HepG2 (cell line): ENCODE measurements at regions not wholly inside any gene's neighbourhood (a gene's known extent, or its start where the extent isn't known, plus 50 kb on each side); places are given as distances from the start of the nearest gene placed in this dataset.

ENCODE experiments used
- ATAC-seq: fragments of 200-7000 bp; cut with Tn5 transposase; 3 replicates; pipeline ENCODE4 v1.9.1; 2020; ENCODE audit warnings: mild to moderate bottlenecking, moderate library complexity
- BruUV-seq: library from RNA; stranded (reverse); fragments of 400-500 nt; replicated peaks from 2 replicates; lab custom pipeline; 2021; lab: Mats Ljungman, UMichigan
- CTCF ChIA-PET: fragments of 300-600 bp; formaldehyde crosslinking; extraction: SDS; loops from one replicate; lab custom pipeline; 2021; ENCODE audit warnings: low total read pairs, inconsistent platforms, low intra/inter-chr PET ratio; lab: Yijun Ruan, JAX
- POLR2A ChIA-PET: fragments of 350-600 bp; sonication (Branson Sonifier 250); formaldehyde crosslinking; loops from one replicate; lab custom pipeline; 2020; ENCODE audit warnings: antibody characterized with exemption, inconsistent platforms; lab: Yijun Ruan, JAX
- DNase-seq: peaks from one replicate; pipeline ENCODE4 v3.0.0-alpha.2; 2015; ENCODE audit warnings: low spot score
- FAIRE-seq: peaks from 3 replicates; lab custom pipeline; 2011; peaks lifted over from hg19 to GRCh38; lab: Jason Lieb, UNC
- H2AFZ ChIP-seq: one replicate; pipeline ENCODE4 v1.6.1; 2011; ENCODE audit warnings: low read length, inconsistent platforms
- H3K27ac ChIP-seq: fragments of 300-600 bp; 3 replicates; pipeline ENCODE4 v1.8.0; 2011; ENCODE audit warnings: mixed run types, mild to moderate bottlenecking, mixed read lengths, low read length, inconsistent platforms; ENCODE audit not compliant: insufficient read depth; ENCODE audit errors: extremely low read length
- H3K27me3 ChIP-seq, 2 experiments: fragments of 200-600 bp in 1 of 2; 2 replicates in 1 of 2; 3 replicates in 1 of 2; pipeline versions ENCODE4 v1.6.0 to v1.8.0; 2011; ENCODE audit warnings: low read length in 2 of 2, mild to moderate bottlenecking in 2 of 2, moderate library complexity in 2 of 2, inconsistent platforms in 1 of 2; ENCODE audit not compliant: insufficient read depth in 2 of 2, control insufficient read depth in 1 of 2
- H3K36me3 ChIP-seq, 2 experiments: fragments of 200-600 bp in 1 of 2; replicated peaks in 1 of 2; 2 replicates in 1 of 2; 3 replicates in 1 of 2; pipeline versions ENCODE4 v1.5.1 to v1.8.0; 2011; ENCODE audit warnings: low read length in 2 of 2, inconsistent platforms in 1 of 2; ENCODE audit not compliant: insufficient read depth in 2 of 2, control insufficient read depth in 1 of 2
- H3K4me1 ChIP-seq: 2 replicates; pipeline ENCODE4 v1.5.1; 2012; ENCODE audit warnings: low read length, inconsistent platforms; ENCODE audit not compliant: insufficient read depth
- H3K4me2 ChIP-seq: 2 replicates; pipeline ENCODE4 v1.6.0; 2011; ENCODE audit warnings: low read depth, low read length, inconsistent platforms
- H3K4me3 ChIP-seq, 3 experiments: fragments of 200-600 bp in 1 of 3; sonication (generic), shearing (Covaris generic) in 1 of 3; replicated peaks in 1 of 3; 2 replicates each; pipeline ENCODE4 v1.5.1; 2011 to 2016; ENCODE audit warnings: low read length in 3 of 3, inconsistent platforms in 2 of 3, low read depth in 2 of 3, mild to moderate bottlenecking in 2 of 3, control low read depth in 1 of 3, mixed read lengths in 1 of 3; ENCODE audit not compliant: insufficient read depth in 1 of 3
- H3K79me2 ChIP-seq: one replicate; pipeline ENCODE4 v1.6.1; 2011; ENCODE audit warnings: low read length, inconsistent platforms; ENCODE audit not compliant: insufficient read depth
- H3K9ac ChIP-seq: 2 replicates; pipeline ENCODE4 v1.6.0; 2011; ENCODE audit warnings: mild to moderate bottlenecking, low read depth, low read length, inconsistent platforms; ENCODE audit not compliant: insufficient read depth
- H3K9me3 ChIP-seq: 2 replicates; pipeline ENCODE4 v1.5.1; 2012; ENCODE audit warnings: mild to moderate bottlenecking, low read length
- H4K20me1 ChIP-seq: 2 replicates; pipeline ENCODE4 v1.6.0; 2011; ENCODE audit warnings: inconsistent platforms, mild to moderate bottlenecking, low read length, moderate library complexity; ENCODE audit not compliant: insufficient read depth
- CEBPG ChIP-seq: IDR thresholded peaks from 2 replicates; pipeline ENCODE4 v1.6.1; 2016
- SRY ChIP-seq: sonication (generic); formaldehyde crosslinking; IDR thresholded peaks from 2 replicates; pipeline ENCODE4 v1.8.0; 2022; ENCODE audit warnings: mild to moderate bottlenecking, missing genetic modification reagents
- UBTF ChIP-seq: sonication (generic); formaldehyde crosslinking; IDR thresholded peaks from 2 replicates; pipeline ENCODE4 v1.4.0; 2020; ENCODE audit warnings: mild to moderate bottlenecking, missing genetic modification reagents
- ZNF407 ChIP-seq: sonication (generic); formaldehyde crosslinking; IDR thresholded peaks from one replicate; pipeline ENCODE4 v1.5.1; 2020; ENCODE audit warnings: mild to moderate bottlenecking, missing genetic modification reagents; ENCODE audit errors: not compliant biosample characterization
- ZNF678 ChIP-seq: sonication (generic); formaldehyde crosslinking; IDR thresholded peaks from 2 replicates; pipeline ENCODE4 v1.4.0; 2020; ENCODE audit warnings: mild to moderate bottlenecking, missing genetic modification reagents
- WGBS: methylation state at CpG from one replicate; pipeline ENCODE4 v1.1.6; 2017; ENCODE audit warnings: low lambda C conversion rate; 5-methylcytosine and 5-hydroxymethylcytosine counted together
- in situ Hi-C: cut with HindIII; loops from 2 replicates; pipeline ENCODE4 v1.10.0; 2017; ENCODE audit warnings: low pct_unique_long_range_greater_than_20kb; ENCODE audit not compliant: extremely low pct_ligation_motif_present
- intact Hi-C: fragments of 100-400 bp; cut with micrococcal nuclease; formaldehyde crosslinking; loops from one replicate; pipeline ENCODE4 v1.10.0; 2022; ENCODE audit not compliant: unreplicated experiment
- TF ChIP-seq, protein P1 (sequence below): sonication (generic); formaldehyde crosslinking; IDR thresholded peaks from 2 replicates; pipeline ENCODE4 v1.4.0; 2020; ENCODE audit warnings: low read depth, mild to moderate bottlenecking, missing genetic modification reagents

- no peak overlapping the region for H2AFZ ChIP-seq
- intact Hi-C loops (no loop called here), in situ Hi-C loops (no loop called here)
- no peak for FAIRE-seq
- H3K4me2 ChIP-seq = no peak overlapping the region
- 55% methylated on average over 38 of the region's 55 CpGs for WGBS
- no peaks in the 10 kb centered on the region for H3K36me3 ChIP-seq
- H3K27ac ChIP-seq = no peak overlapping the region
- H3K79me2 ChIP-seq = no peaks in the 10 kb centered on the region
- CTCF ChIA-PET = no interaction called here
- BruUV-seq = no TSS peak
- DNase-seq = no peak
- H3K4me1 ChIP-seq = no peaks in the 10 kb centered on the region
- H3K4me3 ChIP-seq = no peak overlapping the region
- POLR2A ChIA-PET = no interaction called here
- peaks cover 24% of the 10 kb centered on the region; the same call in 1 of the 2 replicates for H3K9me3 ChIP-seq
- no peak for TF ChIP-seq CEBPG
- TF ChIP-seq SRY (CRISPR knock-in tag) = no peak
- no peak for TF ChIP-seq ZNF407 (CRISPR knock-in tag)
- TF ChIP-seq, protein P1, sequence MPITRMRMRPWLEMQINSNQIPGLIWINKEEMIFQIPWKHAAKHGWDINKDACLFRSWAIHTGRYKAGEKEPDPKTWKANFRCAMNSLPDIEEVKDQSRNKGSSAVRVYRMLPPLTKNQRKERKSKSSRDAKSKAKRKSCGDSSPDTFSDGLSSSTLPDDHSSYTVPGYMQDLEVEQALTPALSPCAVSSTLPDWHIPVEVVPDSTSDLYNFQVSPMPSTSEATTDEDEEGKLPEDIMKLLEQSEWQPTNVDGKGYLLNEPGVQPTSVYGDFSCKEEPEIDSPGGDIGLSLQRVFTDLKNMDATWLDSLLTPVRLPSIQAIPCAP (CRISPR knock-in tag) = no peak
- TF ChIP-seq ZNF678 = no peak
- TF ChIP-seq UBTF = no peak
- no peak overlapping the region for H3K9ac ChIP-seq
- H3K27me3 ChIP-seq = no peaks in the 10 kb centered on the region
- no peak for ATAC-seq
- H4K20me1 ChIP-seq = no peaks in the 10 kb centered on the region
These were observed 1504.5 kb downstream of the CDH11 start for GRCh38 chr16:63617047-63617989.
